ENCODE measurements at regions not wholly inside any gene's neighbourhood (a gene's known extent, or its start where the extent isn't known, plus 50 kb on each side); places are given as distances from the start of the nearest gene placed in this dataset.

DNA sequence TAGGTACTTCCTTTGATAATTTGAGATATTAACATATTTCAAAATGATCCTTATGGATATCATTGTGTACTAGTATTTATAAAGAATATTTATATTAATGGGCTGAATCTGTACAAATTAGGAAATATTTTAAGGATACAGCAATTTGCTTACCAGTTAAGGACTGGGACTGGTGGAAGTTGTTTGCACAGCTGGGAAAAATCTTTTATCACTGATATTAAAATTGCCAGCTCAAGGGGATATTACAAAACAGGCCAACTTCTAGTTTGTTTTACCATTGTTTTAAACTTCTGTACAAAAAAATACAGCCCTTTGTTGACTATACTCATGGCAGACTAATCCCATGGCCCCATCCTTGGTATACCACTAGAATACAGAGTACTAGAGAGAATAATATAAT lies 133.2 kb upstream of the DDHD1 start:
- H3K4ac ChIP-seq (replicated peaks; ENCODE audit: insufficient read length, low read depth, low read length): no peak overlapping the region
- no peak overlapping the region for H3K9ac ChIP-seq (replicated peaks in 1 of 4; ENCODE audit: extremely low read depth in 1 of 4, low read depth in 3 of 4, low read length in 3 of 4)
- H2BK12ac ChIP-seq (ENCODE audit: low read depth, low read length): no peak overlapping the region
- H2BK15ac ChIP-seq (ENCODE audit: low read length): no peak overlapping the region
- ChIA-PET POLR2A (ENCODE audit: partially characterized antibody) (no interaction called here), CTCF (ENCODE audit: partially characterized antibody) (no interaction called here)
- H3K79me1 ChIP-seq (ENCODE audit: low read depth, low read length): no peaks in the 10 kb centered on the region
- no peak overlapping the region for H2BK5ac ChIP-seq (ENCODE audit: low read depth, low read length)
- H3K27ac ChIP-seq (ENCODE audit: low read depth, low read length): no peak overlapping the region
- no peak overlapping the region for H2BK20ac ChIP-seq (ENCODE audit: low read length)
- H4K91ac ChIP-seq (replicated peaks; ENCODE audit: insufficient read length, low read length): no peak overlapping the region
- H3K14ac ChIP-seq (ENCODE audit: insufficient read length): no peak overlapping the region
- no peak overlapping the region for H2AK5ac ChIP-seq (ENCODE audit: low read depth, low read length)
- no peaks in the 10 kb centered on the region for H4K20me1 ChIP-seq (replicated peaks in 1 of 2; ENCODE audit: control insufficient read depth in 1 of 2, insufficient read depth in 2 of 2, low read length in 2 of 2)
- H3K9me3 ChIP-seq (ENCODE audit: insufficient read depth in 2 of 2, low read depth in 1 of 2, low read length in 1 of 2): peaks cover 8% of the 10 kb centered on the region in 2 experiments; a peak in 1 of 4 replicates
- H3K4me1 ChIP-seq (replicated peaks in 1 of 4; ENCODE audit: control insufficient read depth in 3 of 4, insufficient read depth in 4 of 4, low read length in 3 of 4): no peaks in the 10 kb centered on the region
- no peak overlapping the region for H3K4me3 ChIP-seq (ENCODE audit: extremely low read depth in 1 of 4, insufficient read depth in 2 of 4, low read depth in 3 of 4, low read length in 4 of 4)
- H2BK120ac ChIP-seq (replicated peaks; ENCODE audit: low read depth, low read length): no peak overlapping the region
- H2AFZ ChIP-seq (ENCODE audit: low read length): no peak overlapping the region
- no peak overlapping the region for H3K56ac ChIP-seq (replicated peaks; ENCODE audit: insufficient read length, low read depth, low read length)
- DNase-seq (ENCODE audit: low read depth in 1 of 2, low spot score in 2 of 2): no peak
- no peak overlapping the region for H4K8ac ChIP-seq (ENCODE audit: extremely low read depth, insufficient read depth, low read length)
- FAIRE-seq: no peak
- H3K4me2 ChIP-seq (ENCODE audit: insufficient read depth in 1 of 2, low read depth in 2 of 2, low read length in 2 of 2): no peak overlapping the region
- no peak overlapping the region for H4K5ac ChIP-seq (ENCODE audit: insufficient read length, low read depth, low read length)
- H3K36me3 ChIP-seq (ENCODE audit: control insufficient read depth in 2 of 4, insufficient read depth in 4 of 4, low read length in 3 of 4): no peaks in the 10 kb centered on the region
- no peaks in the 10 kb centered on the region for H3K27me3 ChIP-seq (replicated peaks in 1 of 4; ENCODE audit: control insufficient read depth in 3 of 4, extremely low read depth in 1 of 4, insufficient read depth in 3 of 4, low read length in 3 of 4)
- H3K18ac ChIP-seq (ENCODE audit: extremely low read depth, low read length): no peak overlapping the region
- no peaks in the 10 kb centered on the region for H3K23me2 ChIP-seq (ENCODE audit: low read depth, low read length)
- no peaks in the 10 kb centered on the region for H3K79me2 ChIP-seq (ENCODE audit: control insufficient read depth in 1 of 2, insufficient read depth in 2 of 2, low read length in 2 of 2)
- H3K23ac ChIP-seq (ENCODE audit: insufficient read length): no peak overlapping the region
- no peak for TF ChIP-seq FOSL1 (IDR thresholded peaks at IDR 0.05; ENCODE audit: insufficient read depth, low read depth, low read length)
- no peak for TF ChIP-seq NRF1 (IDR thresholded peaks at IDR 0.05; ENCODE audit: low read depth, low read length)
- no peak for TF ChIP-seq TCF12 (IDR thresholded peaks at IDR 0.05; ENCODE audit: low read depth, low read length)
- no peak for TF ChIP-seq SIN3A (conservative IDR thresholded peaks at IDR 0.05 in 1 of 2, IDR thresholded peaks at IDR 0.05 in 1 of 2; ENCODE audit: low read depth in 1 of 2, low read length in 2 of 2)
- no peak for TF ChIP-seq RFX5 (IDR thresholded peaks at IDR 0.05; ENCODE audit: borderline replicate concordance, low read depth, low read length)
- TF ChIP-seq, protein P1, sequence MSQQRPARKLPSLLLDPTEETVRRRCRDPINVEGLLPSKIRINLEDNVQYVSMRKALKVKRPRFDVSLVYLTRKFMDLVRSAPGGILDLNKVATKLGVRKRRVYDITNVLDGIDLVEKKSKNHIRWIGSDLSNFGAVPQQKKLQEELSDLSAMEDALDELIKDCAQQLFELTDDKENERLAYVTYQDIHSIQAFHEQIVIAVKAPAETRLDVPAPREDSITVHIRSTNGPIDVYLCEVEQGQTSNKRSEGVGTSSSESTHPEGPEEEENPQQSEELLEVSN (IDR thresholded peaks at IDR 0.05): no peak
- TF ChIP-seq POLR2A (IDR thresholded peaks at IDR 0.05; ENCODE audit: control extremely low read depth in 1 of 2, low read depth in 2 of 2, low read length in 2 of 2): no peak
- TF ChIP-seq HDAC6 (IDR thresholded peaks at IDR 0.05; ENCODE audit: low read depth, low read length): no peak
- no peak for TF ChIP-seq TEAD4 (IDR thresholded peaks at IDR 0.05; ENCODE audit: low read depth, low read length)
- no peak for TF ChIP-seq ZNF274 (IDR thresholded peaks at IDR 0.05; ENCODE audit: borderline replicate concordance, extremely low read depth, low read length)
- no peak for TF ChIP-seq SP1 (IDR thresholded peaks at IDR 0.05; ENCODE audit: low read depth, low read length)
- TF ChIP-seq POU5F1 (IDR thresholded peaks at IDR 0.05; ENCODE audit: low read depth, low read length): no peak
- TF ChIP-seq, protein P2, sequence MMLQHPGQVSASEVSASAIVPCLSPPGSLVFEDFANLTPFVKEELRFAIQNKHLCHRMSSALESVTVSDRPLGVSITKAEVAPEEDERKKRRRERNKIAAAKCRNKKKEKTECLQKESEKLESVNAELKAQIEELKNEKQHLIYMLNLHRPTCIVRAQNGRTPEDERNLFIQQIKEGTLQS (IDR thresholded peaks at IDR 0.05; ENCODE audit: insufficient read depth, low read depth, low read length): no peak

All from H1 (cell line).